ENCODE measurements at regions not wholly inside any gene's neighbourhood (a gene's known extent, or its start where the extent isn't known, plus 50 kb on each side); places are given as distances from the start of the nearest gene placed in this dataset.
"Not testable (repeated sequence)": the region's sequence is repeated elsewhere in the genome, so short reads cannot be mapped to it uniquely, and the experiment has no call there.

GRCh38 chr2:35199298-35199697 lies 1156.3 kb upstream of the CRIM1 start:
- no peak for TF ChIP-seq CTCF (IDR thresholded peaks at IDR 0.05; ENCODE audit: insufficient read depth, low read depth, low read length, missing control alignments)
- DNase-seq (ENCODE audit: low read depth): no peak
- H3K4me3 ChIP-seq (ENCODE audit: low read length): no peak overlapping the region

DNA sequence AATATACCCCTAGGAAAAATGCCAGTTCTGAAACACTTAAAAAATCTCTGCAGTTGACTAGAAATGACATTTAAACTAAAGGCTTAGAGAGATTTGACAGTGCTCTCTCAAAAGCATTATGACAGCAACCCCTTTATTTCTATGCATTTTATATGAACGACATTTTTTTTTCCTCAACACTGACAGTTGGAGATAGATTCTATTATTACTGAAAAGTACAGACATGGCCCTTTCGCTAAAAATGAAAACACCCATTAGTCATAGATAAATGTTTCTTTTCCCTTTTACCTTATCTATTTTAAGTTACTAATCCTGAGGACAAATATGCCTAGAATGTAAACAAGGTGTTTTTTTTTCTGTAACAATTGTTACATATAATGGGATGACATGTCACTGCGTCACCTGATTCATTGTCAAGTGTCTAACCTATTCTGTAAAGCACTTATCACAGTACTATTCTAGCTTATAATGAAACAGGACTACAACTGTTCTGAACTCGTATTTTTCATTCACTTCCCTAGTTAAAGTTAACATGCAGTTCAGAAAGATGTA lies 1169.6 kb upstream of the CRIM1 start:
- H3K4me3 ChIP-seq (ENCODE audit: low read length): no peak overlapping the region
- no peak for DNase-seq (ENCODE audit: low read depth)
- TF ChIP-seq CTCF (IDR thresholded peaks at IDR 0.05; ENCODE audit: insufficient read depth, low read depth, low read length, missing control alignments): no peak

GRCh38 chr2:35184471-35184870 lies 1171.1 kb upstream of the CRIM1 start:
- no peak overlapping the region for H3K4me3 ChIP-seq (ENCODE audit: low read length)
- no peak for TF ChIP-seq CTCF (IDR thresholded peaks at IDR 0.05; ENCODE audit: insufficient read depth, low read depth, low read length, missing control alignments)
- DNase-seq (ENCODE audit: low read depth): no peak

DNA sequence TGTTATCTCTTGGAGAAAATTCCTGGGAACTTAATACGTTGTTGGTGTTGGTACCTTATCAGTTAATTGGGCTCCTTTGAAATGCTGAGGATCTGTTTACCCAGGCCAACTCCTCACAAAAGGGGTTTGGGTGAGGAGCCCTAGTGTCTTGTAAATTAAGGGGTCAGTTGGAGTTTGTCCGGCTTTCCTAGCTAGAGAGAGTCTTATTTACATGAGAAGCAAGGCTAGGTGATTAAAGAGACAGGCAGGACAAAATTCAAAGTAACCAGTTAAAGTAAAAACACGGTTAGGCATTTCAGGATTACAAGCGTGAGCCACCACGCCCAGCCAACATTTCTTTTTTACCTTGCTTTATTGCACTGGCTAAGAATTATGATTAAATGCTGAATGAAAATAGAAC lies 1178.9 kb upstream of the CRIM1 start:
- not testable (repeated sequence) for H3K4me3 ChIP-seq (ENCODE audit: low read length); DNase-seq (ENCODE audit: low read depth)

DNA sequence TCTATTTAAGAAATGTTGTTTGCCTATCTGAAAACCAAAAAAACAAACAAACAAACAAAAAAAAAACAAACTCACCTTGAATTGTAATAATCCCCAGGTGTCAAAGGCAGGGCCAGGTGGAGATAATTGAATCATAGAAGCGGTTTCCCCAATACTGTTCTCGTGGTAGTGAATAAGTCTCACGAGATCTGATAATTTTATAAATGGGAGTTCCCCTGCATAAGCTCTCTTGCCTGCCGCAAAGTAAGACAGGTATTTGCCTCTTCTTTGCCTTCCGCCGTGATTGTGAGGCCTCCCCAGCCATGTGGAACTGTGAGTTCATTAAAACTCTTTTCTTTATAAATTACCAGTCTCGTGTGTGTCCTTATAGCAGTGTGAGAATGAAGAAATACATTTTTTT lies 1180.7 kb upstream of the CRIM1 start:
- no peak overlapping the region for H3K4me3 ChIP-seq (ENCODE audit: low read length)
- TF ChIP-seq CTCF (IDR thresholded peaks at IDR 0.05; ENCODE audit: insufficient read depth, low read depth, low read length, missing control alignments): no peak
- DNase-seq (ENCODE audit: low read depth): no peak

DNA sequence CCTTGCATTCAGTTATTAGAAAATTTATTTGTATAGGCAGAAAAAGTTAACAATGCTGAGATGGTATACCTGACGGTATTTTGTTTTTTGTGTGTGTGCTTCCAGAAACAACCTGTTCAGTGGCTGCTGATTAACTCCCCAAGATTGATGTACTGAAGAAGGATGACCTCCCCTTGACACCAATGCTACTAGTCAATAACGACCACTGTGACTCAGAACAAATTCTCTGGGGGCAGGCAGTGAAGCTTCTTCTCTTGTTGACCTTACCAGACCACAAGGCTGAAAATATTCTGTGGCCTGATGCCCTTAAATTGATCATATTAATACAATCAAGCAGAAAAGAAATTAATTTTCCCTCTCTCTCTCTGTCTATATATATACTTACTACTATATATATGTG lies 1182.9 kb upstream of the CRIM1 start:
- H3K4me3 ChIP-seq (ENCODE audit: low read length): no peak overlapping the region
- DNase-seq (ENCODE audit: low read depth): no peak
- TF ChIP-seq CTCF (IDR thresholded peaks at IDR 0.05; ENCODE audit: insufficient read depth, low read depth, low read length, missing control alignments): no peak

- no peak overlapping the region for H3K4me3 ChIP-seq (ENCODE audit: low read length)
- no peak for TF ChIP-seq CTCF (IDR thresholded peaks at IDR 0.05; ENCODE audit: insufficient read depth, low read depth, low read length, missing control alignments)
- peak; percentile 0 for DNase-seq (ENCODE audit: low read depth)
Measured at GRCh38 chr2:35168351-35168750, 1187.2 kb upstream of the CRIM1 start.
